Upper lobe of left lung (tissue), 4 donors: ENCODE measurements at regions not wholly inside any gene's neighbourhood (a gene's known extent, or its start where the extent isn't known, plus 50 kb on each side); places are given as distances from the start of the nearest gene placed in this dataset.

ENCODE experiments used
- POLR2A ChIP-seq, 4 donors: fragments of 450-650 bp; IDR thresholded peaks; one replicate each; pipeline ENCODE4 v1.5.1; 2016 to 2017; ENCODE audit warnings: antibody characterized with exemption in 4 of 4, mild to moderate bottlenecking in 2 of 4
- TF ChIP-seq, protein P1 (sequence below), 6 experiments: fragments of 450-650 bp in 4 of 6; fragments of 200-600 bp in 2 of 6; sonication (generic) in 2 of 6; IDR thresholded peaks; one replicate each; pipeline ENCODE4 v1.5.1; 2016 to 2019; ENCODE audit warnings: antibody characterized with exemption in 6 of 6

DNA sequence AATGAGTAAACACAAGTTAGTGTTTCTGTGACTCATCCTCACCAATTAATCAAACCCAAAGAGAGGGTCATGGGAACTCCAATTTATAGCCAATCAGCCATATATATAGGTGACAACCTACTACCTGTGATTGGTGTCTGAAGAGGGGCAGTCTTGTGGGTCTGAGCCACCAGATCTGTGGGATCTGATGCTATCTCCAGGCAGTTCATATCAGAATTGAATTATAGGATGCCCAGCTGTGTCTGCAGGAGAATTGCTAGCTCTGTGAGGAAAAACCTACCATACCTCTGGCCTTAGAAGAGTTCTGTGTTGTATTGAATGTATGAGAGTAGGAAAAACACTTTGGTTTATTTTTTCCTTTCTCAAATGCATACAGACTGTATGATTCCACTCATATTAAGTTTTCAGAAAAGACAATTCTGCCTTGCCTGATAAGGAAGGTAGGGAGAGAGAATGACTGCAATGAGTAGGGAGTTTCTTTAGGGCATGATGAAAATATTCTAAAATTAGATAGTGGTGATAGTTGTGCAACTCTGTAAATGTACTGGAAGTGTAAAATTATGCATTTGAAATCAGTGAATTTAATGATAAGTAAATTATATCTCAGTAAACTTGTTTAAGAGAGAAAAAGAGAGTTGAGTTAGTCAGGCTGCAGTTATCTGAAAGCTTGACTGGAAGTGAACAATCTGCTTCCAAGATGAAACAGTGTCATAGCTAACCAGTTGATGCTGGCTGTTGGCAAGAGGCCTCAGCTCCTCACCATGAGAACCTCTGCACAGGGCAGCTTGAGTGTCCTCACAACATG lies 274.9 kb downstream of the AUH start:
- TF ChIP-seq POLR2A (IDR thresholded peaks at IDR 0.05), result no peak
- TF ChIP-seq, protein P1, sequence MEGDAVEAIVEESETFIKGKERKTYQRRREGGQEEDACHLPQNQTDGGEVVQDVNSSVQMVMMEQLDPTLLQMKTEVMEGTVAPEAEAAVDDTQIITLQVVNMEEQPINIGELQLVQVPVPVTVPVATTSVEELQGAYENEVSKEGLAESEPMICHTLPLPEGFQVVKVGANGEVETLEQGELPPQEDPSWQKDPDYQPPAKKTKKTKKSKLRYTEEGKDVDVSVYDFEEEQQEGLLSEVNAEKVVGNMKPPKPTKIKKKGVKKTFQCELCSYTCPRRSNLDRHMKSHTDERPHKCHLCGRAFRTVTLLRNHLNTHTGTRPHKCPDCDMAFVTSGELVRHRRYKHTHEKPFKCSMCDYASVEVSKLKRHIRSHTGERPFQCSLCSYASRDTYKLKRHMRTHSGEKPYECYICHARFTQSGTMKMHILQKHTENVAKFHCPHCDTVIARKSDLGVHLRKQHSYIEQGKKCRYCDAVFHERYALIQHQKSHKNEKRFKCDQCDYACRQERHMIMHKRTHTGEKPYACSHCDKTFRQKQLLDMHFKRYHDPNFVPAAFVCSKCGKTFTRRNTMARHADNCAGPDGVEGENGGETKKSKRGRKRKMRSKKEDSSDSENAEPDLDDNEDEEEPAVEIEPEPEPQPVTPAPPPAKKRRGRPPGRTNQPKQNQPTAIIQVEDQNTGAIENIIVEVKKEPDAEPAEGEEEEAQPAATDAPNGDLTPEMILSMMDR (IDR thresholded peaks at IDR 0.05), result no peak
